ENCODE measurements at regions not wholly inside any gene's neighbourhood (a gene's known extent, or its start where the extent isn't known, plus 50 kb on each side); places are given as distances from the start of the nearest gene placed in this dataset.

- H3K9me3 ChIP-seq (ENCODE audit: low read length): no peaks in the 10 kb centered on the region
- no peak overlapping the region for H3K27ac ChIP-seq (ENCODE audit: low read length)
- TF ChIP-seq, protein P1, sequence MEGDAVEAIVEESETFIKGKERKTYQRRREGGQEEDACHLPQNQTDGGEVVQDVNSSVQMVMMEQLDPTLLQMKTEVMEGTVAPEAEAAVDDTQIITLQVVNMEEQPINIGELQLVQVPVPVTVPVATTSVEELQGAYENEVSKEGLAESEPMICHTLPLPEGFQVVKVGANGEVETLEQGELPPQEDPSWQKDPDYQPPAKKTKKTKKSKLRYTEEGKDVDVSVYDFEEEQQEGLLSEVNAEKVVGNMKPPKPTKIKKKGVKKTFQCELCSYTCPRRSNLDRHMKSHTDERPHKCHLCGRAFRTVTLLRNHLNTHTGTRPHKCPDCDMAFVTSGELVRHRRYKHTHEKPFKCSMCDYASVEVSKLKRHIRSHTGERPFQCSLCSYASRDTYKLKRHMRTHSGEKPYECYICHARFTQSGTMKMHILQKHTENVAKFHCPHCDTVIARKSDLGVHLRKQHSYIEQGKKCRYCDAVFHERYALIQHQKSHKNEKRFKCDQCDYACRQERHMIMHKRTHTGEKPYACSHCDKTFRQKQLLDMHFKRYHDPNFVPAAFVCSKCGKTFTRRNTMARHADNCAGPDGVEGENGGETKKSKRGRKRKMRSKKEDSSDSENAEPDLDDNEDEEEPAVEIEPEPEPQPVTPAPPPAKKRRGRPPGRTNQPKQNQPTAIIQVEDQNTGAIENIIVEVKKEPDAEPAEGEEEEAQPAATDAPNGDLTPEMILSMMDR (IDR thresholded peaks at IDR 0.05; ENCODE audit: poor library complexity, severe bottlenecking): no peak
- no peak for TF ChIP-seq MXI1 (conservative IDR thresholded peaks at IDR 0.05; ENCODE audit: poor library complexity, severe bottlenecking)
- TF ChIP-seq SMC3 (conservative IDR thresholded peaks at IDR 0.05; ENCODE audit: poor library complexity): no peak
- TF ChIP-seq POLR2AphosphoS5 (IDR thresholded peaks at IDR 0.05): no peak
- TF ChIP-seq EZH2 (IDR thresholded peaks at IDR 0.05; ENCODE audit: borderline replicate concordance, insufficient read depth, low read length, poor library complexity, severe bottlenecking): no peak
- no peak for TF ChIP-seq TAF1 (IDR thresholded peaks at IDR 0.05; ENCODE audit: low read depth)
- no peak for TF ChIP-seq REST (IDR thresholded peaks at IDR 0.05; ENCODE audit: borderline replicate concordance)
- TF ChIP-seq RAD21 (conservative IDR thresholded peaks at IDR 0.05): no peak
- TF ChIP-seq EP300 (conservative IDR thresholded peaks at IDR 0.05; ENCODE audit: poor library complexity, severe bottlenecking): no peak
- H3F3A ChIP-seq (ENCODE audit: insufficient read depth, low read length, poor library complexity, severe bottlenecking): no peaks in the 10 kb centered on the region
- H3K27me3 ChIP-seq (ENCODE audit: insufficient read depth, low read depth, low read length): no peaks in the 10 kb centered on the region
- no peaks in the 10 kb centered on the region for H4K20me1 ChIP-seq (ENCODE audit: insufficient read depth)
- no peak overlapping the region for H3K4me3 ChIP-seq (ENCODE audit: low read length)
- no peak overlapping the region for H3K9ac ChIP-seq (ENCODE audit: low read length)
- H2AFZ ChIP-seq (ENCODE audit: low read depth, low read length): no peak overlapping the region
- no peak overlapping the region for H3K4me2 ChIP-seq (ENCODE audit: low read length)
- H3K9me2 ChIP-seq (ENCODE audit: insufficient read depth, low read length): no peaks in the 10 kb centered on the region
- no peaks in the 10 kb centered on the region for H3K79me2 ChIP-seq (replicated peaks; ENCODE audit: insufficient read depth, low read length)
- no peaks in the 10 kb centered on the region for H3K36me3 ChIP-seq (ENCODE audit: insufficient read depth, low read length)
Measured at GRCh38 chr2:8548619-8549150, 133.2 kb upstream of the ID2 start.

GRCh38 chr2:8549273-8549922 lies 132.5 kb upstream of the ID2 start:
- Histone ChIP-seq H3K9ac (ENCODE audit: low read length) (no peak overlapping the region), H3K9me3 (ENCODE audit: low read length) (no peaks in the 10 kb centered on the region), H3K9me2 (ENCODE audit: insufficient read depth, low read length) (no peaks in the 10 kb centered on the region), H3K79me2 (replicated peaks; ENCODE audit: insufficient read depth, low read length) (no peaks in the 10 kb centered on the region), H3K27me3 (ENCODE audit: insufficient read depth, low read depth, low read length) (no peaks in the 10 kb centered on the region), H3K4me2 (ENCODE audit: low read length) (no peak overlapping the region), H4K20me1 (ENCODE audit: insufficient read depth) (no peaks in the 10 kb centered on the region), H3K4me3 (ENCODE audit: low read length) (no peak overlapping the region), H3K36me3 (ENCODE audit: insufficient read depth, low read length) (no peaks in the 10 kb centered on the region), H2AFZ (ENCODE audit: low read depth, low read length) (no peak overlapping the region), H3K27ac (ENCODE audit: low read length) (no peak overlapping the region), H3F3A (ENCODE audit: insufficient read depth, low read length, poor library complexity, severe bottlenecking) (no peaks in the 10 kb centered on the region)
- TF ChIP-seq RAD21 (conservative IDR thresholded peaks at IDR 0.05) (no peak), POLR2AphosphoS5 (IDR thresholded peaks at IDR 0.05) (no peak), EP300 (conservative IDR thresholded peaks at IDR 0.05; ENCODE audit: poor library complexity, severe bottlenecking) (no peak), EZH2 (IDR thresholded peaks at IDR 0.05; ENCODE audit: borderline replicate concordance, insufficient read depth, low read length, poor library complexity, severe bottlenecking) (no peak), MXI1 (conservative IDR thresholded peaks at IDR 0.05; ENCODE audit: poor library complexity, severe bottlenecking) (no peak), TAF1 (IDR thresholded peaks at IDR 0.05; ENCODE audit: low read depth) (no peak), REST (IDR thresholded peaks at IDR 0.05; ENCODE audit: borderline replicate concordance) (no peak), SMC3 (conservative IDR thresholded peaks at IDR 0.05; ENCODE audit: poor library complexity) (no peak)
- TF ChIP-seq, protein P1 (IDR thresholded peaks at IDR 0.05; ENCODE audit: poor library complexity, severe bottlenecking): no peak

All from neural cell (in vitro differentiated cells).